Upper lobe of right lung (tissue), 1 donor: ENCODE measurements at regions not wholly inside any gene's neighbourhood (a gene's known extent, or its start where the extent isn't known, plus 50 kb on each side); places are given as distances from the start of the nearest gene placed in this dataset.

Experiments used
- ATAC-seq: fragments of 200-7000 bp; cut with Tn5 transposase; one replicate; pipeline ENCODE4 v1.9.1; 2020; ENCODE audit warnings: mild to moderate bottlenecking, moderate library complexity
- DNase-seq: peaks from one replicate; pipeline ENCODE4 v3.0.0-alpha.2; 2020
- H3K27ac ChIP-seq: fragments of 200-600 bp; one replicate; pipeline ENCODE4 v1.8.0; 2022
- H3K27me3 ChIP-seq: fragments of 200-600 bp; one replicate; pipeline ENCODE4 v1.8.0; 2022; ENCODE audit warnings: mild to moderate bottlenecking
- H3K36me3 ChIP-seq: fragments of 200-600 bp; one replicate; pipeline ENCODE4 v1.8.0; 2022
- H3K4me1 ChIP-seq: fragments of 200-600 bp; one replicate; pipeline ENCODE4 v1.8.0; 2022
- H3K4me3 ChIP-seq: fragments of 200-600 bp; one replicate; pipeline ENCODE4 v1.8.0; 2022; ENCODE audit warnings: mild to moderate bottlenecking
- H3K9me3 ChIP-seq: fragments of 200-600 bp; one replicate; pipeline ENCODE4 v1.8.0; 2022
- CTCF ChIP-seq: fragments of 200-600 bp; IDR thresholded peaks from one replicate; pipeline ENCODE4 v1.8.0; 2022; ENCODE audit warnings: antibody characterized with exemption
- intact Hi-C: fragments of 100-400 bp; cut with DNase I; formaldehyde crosslinking; loops from one replicate; pipeline ENCODE4 v1.11.0; 2022
- donor health status: DM: no; HTN: yes; CAD: no; lungs with severe emphysema.

- no peak for DNase-seq
- intact Hi-C loops: no loop called here
These were observed 247.8 kb downstream of the TXNL1 start for GRCh38 chr18:56390626-56391025.

GRCh38 chr18:56389190-56389589 is 249.2 kb downstream of the TXNL1 start:
- no peak for TF ChIP-seq CTCF
- no peak for DNase-seq
- no peaks in the 10 kb centered on the region for H3K9me3 ChIP-seq
- no peaks in the 10 kb centered on the region for H3K27me3 ChIP-seq
- no peak overlapping the region for H3K4me3 ChIP-seq
- no peak for ATAC-seq
- H3K4me1 ChIP-seq: no peaks in the 10 kb centered on the region
- intact Hi-C loops: no loop called here
- H3K27ac ChIP-seq: no peak overlapping the region
- no peaks in the 10 kb centered on the region for H3K36me3 ChIP-seq

More at GRCh38 chr18:56390626-56391025, 247.8 kb downstream of the TXNL1 start:
- Histone ChIP-seq H3K4me3 (no peak overlapping the region), H3K4me1 (no peaks in the 10 kb centered on the region), H3K27me3 (no peaks in the 10 kb centered on the region), H3K36me3 (no peaks in the 10 kb centered on the region), H3K9me3 (no peaks in the 10 kb centered on the region), H3K27ac (no peak overlapping the region)
- ATAC-seq: no peak
- no peak for TF ChIP-seq CTCF

- TF ChIP-seq CTCF: no peak
- intact Hi-C loops: no loop called here
- peak; percentile 30 for ATAC-seq
These were observed 249.8 kb downstream of the TXNL1 start for GRCh38 chr18:56388571-56388970.

GRCh38 chr18:56386856-56387255 is 251.5 kb downstream of the TXNL1 start:
- no peak overlapping the region for H3K27ac ChIP-seq
- no peaks in the 10 kb centered on the region for H3K4me1 ChIP-seq
- H3K9me3 ChIP-seq: no peaks in the 10 kb centered on the region
- intact Hi-C loops: no loop called here
- no peak for TF ChIP-seq CTCF
- DNase-seq (no peak), ATAC-seq (no peak)
- no peaks in the 10 kb centered on the region for H3K36me3 ChIP-seq
- H3K4me3 ChIP-seq: no peak overlapping the region
- H3K27me3 ChIP-seq: no peaks in the 10 kb centered on the region

More at GRCh38 chr18:56388571-56388970, 249.8 kb downstream of the TXNL1 start:
- no peak overlapping the region for H3K4me3 ChIP-seq
- H3K9me3 ChIP-seq: no peaks in the 10 kb centered on the region
- H3K36me3 ChIP-seq: no peaks in the 10 kb centered on the region
- DNase-seq: no peak
- H3K27me3 ChIP-seq: no peaks in the 10 kb centered on the region
- H3K27ac ChIP-seq: no peak overlapping the region
- no peaks in the 10 kb centered on the region for H3K4me1 ChIP-seq

- DNase-seq: no peak
- no peak overlapping the region for H3K4me3 ChIP-seq
- no peaks in the 10 kb centered on the region for H3K27me3 ChIP-seq
- intact Hi-C loops: no loop called here
- no peak overlapping the region for H3K27ac ChIP-seq
- ATAC-seq: no peak
- TF ChIP-seq CTCF: no peak
- H3K4me1 ChIP-seq: no peaks in the 10 kb centered on the region
- no peaks in the 10 kb centered on the region for H3K9me3 ChIP-seq
- H3K36me3 ChIP-seq: no peaks in the 10 kb centered on the region
These were observed 255.0 kb downstream of the TXNL1 start for GRCh38 chr18:56383349-56383748.

- no peaks in the 10 kb centered on the region for H3K9me3 ChIP-seq
- no peaks in the 10 kb centered on the region for H3K4me1 ChIP-seq
- no peaks in the 10 kb centered on the region for H3K27me3 ChIP-seq
- H3K27ac ChIP-seq: no peak overlapping the region
- ATAC-seq (peak; percentile 54), DNase-seq (no peak)
- no peak for TF ChIP-seq CTCF
- H3K36me3 ChIP-seq: no peaks in the 10 kb centered on the region
- intact Hi-C loops: no loop called here
- H3K4me3 ChIP-seq: no peak overlapping the region
These were observed 255.9 kb downstream of the TXNL1 start for GRCh38 chr18:56382541-56382940.
